Stimulated activated CD8-positive, alpha-beta memory T cell treated with anti-CD3 and anti-CD28 coated beads, Interleukin-15, amount 100 ng/mL, for 1 hour (primary cell): ENCODE measurements at regions not wholly inside any gene's neighbourhood (a gene's known extent, or its start where the extent isn't known, plus 50 kb on each side); places are given as distances from the start of the nearest gene placed in this dataset.

Experiments used
- DNase-seq: peaks from one replicate; pipeline ENCODE4 v3.0.0-alpha.2; 2020; ENCODE audit warnings: low read depth

DNA sequence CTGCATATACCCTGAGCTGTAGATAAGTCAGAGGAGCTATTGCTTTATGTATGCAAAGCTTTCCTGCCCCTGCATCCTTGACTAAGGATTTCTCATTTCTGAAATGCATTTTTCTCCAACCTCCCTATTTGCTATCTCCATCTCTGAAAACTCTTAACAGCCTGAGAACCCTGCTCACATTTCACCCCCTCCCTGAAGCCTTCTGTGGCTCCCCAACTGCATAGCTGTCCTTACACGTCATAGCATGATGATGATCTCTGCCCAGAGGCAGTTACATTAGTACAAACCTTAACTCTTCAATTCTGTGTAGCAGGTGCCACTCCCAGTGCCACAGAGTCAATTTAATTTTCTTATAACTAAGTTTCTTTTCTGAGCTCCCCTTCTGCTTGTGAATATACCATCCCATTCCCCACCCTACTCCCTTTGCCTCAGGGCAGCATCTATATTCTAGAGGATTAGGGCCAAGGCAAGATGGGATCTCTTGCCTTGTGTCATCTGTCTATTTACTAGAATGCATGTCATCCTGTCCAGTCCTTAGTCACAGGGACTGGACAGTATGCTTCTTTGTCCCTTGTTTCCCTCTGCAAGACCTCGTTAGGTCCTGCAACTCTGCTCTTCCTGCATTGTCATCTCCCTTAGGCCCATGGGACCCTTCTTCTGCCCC, 149.7 kb upstream of the SPRY4 start:
- DNase-seq = no peak

DNA sequence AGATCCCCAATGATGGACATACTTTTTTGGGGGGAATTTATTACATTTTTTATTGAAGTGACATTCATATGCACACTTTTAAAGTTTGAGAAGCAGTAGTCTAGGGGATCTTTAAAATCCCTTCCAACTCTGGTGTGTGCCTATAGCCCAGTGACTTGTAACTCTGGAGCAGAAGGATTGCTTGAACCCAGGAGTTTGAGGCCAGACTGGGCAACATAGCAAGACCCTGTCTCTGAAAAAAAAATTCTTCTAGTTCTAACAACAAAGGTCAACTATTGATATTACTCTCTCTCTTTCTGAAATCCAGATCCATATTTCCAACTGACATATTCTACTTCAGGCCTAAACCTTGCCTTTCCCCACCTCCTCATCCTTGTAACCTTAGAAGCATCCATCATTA, 148.2 kb upstream of the SPRY4 start:
- no peak for DNase-seq

DNA sequence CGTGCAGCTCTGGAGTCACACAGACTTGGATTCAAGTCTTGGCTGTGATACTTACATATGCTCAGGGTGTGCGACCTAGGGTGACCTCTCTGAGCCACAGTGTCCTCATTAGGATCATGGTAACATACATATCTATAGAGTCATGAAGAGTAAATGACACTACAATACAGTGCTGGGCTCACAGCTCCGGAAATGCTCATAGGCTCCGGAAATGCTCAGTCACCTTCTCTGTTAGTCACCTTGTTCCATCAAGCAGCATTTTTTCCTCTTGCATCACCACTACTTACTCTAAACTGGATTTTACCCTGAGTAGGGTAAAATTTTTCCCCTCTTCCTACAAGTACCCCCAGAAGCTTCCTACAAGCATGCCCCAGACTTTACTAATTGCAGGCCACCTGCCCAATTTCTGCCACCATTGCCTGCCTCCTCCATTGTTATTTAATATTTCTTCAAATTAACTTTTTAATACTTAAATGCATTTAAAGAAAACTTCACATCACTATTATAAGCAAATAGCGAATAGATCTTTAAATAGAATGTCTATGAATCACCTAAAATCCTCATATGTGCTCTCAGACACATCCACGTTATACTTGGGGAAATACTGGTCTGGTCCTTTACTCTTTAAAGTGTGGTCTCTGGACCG, 147.6 kb upstream of the SPRY4 start:
- DNase-seq = peak; percentile 1

DNA sequence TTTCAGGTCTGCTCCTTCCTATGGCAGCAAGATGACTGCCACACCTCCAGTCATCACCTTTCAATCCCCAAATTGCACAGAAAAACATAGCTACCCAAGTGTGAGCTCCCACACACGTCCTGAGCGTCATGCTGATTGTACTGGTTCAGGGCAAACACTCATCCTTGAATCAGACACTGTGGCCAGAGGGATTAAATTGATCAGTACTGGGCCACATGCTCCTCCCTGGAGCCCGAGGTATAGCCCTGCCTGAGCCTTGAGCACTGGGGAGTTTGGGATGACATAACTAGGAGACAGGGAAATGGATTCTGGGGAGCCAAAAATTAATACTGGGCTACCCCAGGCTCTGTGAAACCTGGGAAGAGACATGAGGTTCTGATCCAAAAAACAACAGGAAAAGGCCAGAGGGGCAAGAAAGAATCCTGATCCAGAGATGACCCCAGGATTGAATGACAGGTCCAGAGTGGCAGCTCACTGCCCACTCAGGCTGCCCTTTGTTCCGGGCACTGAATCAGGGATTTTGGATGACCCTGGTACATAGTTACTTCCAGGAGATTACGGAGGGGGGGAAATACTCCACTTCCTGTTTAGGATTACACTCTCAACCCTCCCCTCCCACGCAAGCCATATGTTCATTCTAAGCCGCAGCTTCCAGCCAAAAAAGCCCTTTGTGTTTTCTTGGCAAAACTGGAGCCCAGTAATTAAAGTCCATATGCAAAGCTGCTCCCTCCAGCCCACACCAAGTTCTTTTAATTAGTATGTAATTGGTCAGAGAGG, 141.6 kb upstream of the SPRY4 start:
- DNase-seq = no peak

DNA sequence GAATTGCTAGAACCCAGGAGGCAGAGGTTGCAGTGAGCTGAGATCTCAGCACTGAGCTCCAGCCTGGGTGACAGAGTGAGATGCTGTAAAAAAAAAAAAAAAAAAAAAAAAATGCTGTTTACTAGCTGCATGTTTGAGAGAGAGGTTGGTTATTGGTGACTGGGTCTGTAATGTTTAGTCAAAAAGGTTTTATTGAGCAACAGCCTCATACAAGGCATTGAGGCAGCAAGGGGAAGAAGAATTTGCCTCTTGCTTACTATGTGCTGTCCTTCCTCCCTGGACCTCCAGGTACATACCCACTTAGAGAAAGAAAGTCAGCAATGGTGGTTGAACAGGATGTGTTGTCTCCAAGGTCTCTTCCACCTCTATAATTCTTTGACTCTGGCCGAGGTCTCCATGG, 140.7 kb upstream of the SPRY4 start:
- no peak for DNase-seq

DNA sequence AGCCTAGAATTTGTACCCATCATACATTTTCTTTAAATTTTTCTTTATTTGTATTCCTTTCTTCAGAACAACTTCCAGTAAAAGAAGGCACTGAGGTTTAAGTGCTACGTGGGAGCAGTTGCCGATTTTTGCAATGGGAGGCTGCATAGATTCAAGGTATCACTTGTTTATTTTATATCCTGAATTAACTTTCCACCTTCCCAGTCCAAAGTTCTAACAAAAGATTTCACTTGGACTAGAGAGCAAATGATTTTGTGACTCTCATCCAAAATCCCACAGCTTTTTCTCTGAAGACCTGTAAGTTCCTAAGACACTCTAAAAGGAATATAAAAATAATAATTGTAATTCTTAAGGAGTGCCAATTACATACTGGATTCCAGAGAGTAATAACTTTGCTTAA, 139.1 kb upstream of the SPRY4 start:
- no peak for DNase-seq

DNA sequence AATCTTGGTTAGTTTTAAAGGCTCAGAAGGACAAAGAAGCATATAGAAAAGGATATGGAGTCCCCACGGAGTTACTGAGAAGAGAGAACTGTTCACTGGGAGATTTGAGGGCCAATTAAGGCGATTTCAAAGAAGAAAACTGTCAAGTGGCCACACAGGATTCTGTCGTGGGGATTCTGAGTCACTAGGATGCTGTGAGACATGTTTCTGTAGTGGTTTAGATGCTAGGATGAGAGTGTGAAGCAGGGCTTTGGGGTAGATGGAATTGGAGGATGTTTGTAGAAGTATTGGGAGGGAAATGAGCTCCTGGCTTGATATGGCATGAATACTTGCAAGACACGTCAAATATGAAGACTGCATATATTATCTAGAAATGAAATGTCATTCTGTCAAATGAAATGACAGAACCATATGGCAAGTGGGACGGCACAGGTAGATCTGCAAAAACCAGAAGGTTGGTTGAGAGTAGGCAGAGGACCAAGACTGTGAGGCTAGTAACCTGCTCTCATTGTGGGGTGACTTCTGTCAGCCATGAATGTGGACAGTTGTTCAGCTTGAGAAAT, 136.3 kb upstream of the SPRY4 start:
- no peak for DNase-seq

DNA sequence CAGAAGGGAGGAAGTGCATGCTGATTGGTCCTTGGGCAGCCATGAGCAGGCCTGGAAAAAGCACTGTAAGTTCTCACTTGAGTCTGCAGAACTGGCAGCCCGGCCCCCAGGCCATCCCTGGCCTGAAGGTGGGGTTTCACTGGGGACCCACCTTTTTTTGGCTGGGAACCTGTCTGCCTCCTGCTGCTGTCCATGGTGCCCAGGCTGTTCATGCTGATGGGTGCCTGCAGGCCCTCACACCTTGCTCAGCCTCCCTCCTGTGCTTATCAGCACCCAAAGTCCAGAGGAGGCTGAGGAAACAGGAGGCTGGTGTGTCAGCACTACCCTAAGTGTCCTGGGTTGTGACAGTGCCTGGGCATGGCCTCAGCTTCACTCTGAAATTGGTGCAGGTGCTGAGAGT, 134.4 kb upstream of the SPRY4 start:
- DNase-seq = no peak

DNA sequence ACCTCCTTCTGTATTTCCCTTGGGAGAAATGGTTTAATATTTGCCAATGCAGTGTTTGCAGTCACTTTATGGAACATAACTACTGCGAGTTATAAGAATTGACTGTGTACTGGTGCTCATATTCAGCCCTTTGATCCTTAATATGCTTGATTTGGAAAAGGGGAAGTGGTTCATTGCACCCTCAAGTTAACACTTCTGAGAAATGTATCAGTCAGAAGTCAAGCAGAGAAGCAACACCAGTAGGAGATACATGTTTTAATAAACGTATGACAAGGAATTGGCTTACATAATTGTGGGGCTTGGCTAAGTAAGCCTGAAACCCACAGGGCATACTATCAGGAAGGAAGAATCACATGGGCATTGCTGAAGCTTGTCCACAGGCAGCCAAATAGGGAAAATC, 131.0 kb upstream of the SPRY4 start:
- no peak for DNase-seq

DNA sequence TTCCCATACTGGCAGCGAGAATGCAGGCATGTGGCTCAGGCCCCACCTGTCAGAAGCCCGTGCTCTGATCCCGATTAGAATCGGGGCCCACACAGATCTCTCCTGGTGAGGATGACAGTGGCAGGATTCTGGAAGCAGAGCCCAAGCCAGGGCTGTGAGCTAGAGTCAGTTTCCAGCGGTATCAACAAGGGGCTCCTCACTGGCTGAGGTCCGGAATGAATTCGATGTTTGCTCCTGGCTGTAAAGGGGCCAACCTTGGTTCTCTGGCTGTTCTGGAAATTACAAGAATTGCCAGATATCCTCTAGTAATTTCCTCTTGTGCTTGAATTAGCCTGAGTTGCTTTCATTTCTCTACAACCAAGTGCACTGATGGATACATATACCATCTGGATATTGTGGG, 129.1 kb upstream of the SPRY4 start:
- no peak for DNase-seq

DNA sequence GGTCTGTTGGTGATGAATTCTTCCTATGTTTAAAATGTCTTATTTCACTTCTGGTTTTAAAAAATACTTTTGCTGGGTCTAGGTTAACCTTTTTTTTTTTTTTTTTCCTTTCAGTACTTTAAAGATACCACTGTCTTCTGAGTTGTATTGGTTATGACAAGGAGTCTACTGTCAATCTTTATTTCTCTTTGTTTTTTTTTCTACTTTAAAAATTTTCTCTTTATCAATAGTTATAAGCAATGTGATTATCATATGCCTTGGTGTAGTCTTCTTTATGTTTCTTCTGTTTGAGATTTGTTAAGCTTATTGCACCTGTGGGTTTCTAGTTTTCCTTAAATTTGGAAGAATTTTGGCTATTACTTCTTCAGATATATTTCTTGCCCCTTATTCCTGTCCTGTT, 125.6 kb upstream of the SPRY4 start:
- no peak for DNase-seq

DNA sequence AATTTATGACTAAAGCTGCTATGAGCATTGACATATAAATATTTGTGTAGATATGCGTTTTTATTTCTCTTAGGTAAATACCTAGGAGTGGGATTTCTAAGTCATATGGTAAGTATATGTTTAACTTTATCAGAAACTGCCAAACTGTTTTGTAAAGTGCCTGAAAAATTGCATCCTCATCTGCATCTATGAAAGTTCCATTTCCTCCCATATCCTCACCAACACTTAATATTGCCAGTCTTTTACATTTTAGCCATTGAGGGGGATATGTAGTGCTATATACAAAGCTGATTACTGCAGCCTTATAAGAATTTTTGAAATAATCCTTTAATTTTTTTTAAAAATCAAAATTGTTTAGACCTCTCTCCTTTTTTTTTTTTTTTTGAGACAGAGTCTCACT, 123.1 kb upstream of the SPRY4 start:
- no peak for DNase-seq

DNA sequence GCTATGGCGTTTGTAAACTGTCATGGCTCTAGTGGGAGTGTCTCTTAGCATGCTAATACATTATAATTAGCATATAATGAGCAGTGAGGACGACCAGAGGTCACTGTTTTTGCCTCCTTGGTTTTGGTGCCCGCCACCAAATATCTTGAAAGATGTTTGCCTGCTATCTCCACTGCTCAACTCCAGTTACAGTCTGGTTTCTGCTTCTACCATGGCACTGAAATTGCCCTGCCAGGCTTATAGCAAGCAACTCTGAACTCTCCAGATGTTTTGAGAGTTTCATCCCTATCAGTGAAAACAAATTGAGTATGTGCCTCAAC, 122.1 kb upstream of the SPRY4 start:
- no peak for DNase-seq

DNA sequence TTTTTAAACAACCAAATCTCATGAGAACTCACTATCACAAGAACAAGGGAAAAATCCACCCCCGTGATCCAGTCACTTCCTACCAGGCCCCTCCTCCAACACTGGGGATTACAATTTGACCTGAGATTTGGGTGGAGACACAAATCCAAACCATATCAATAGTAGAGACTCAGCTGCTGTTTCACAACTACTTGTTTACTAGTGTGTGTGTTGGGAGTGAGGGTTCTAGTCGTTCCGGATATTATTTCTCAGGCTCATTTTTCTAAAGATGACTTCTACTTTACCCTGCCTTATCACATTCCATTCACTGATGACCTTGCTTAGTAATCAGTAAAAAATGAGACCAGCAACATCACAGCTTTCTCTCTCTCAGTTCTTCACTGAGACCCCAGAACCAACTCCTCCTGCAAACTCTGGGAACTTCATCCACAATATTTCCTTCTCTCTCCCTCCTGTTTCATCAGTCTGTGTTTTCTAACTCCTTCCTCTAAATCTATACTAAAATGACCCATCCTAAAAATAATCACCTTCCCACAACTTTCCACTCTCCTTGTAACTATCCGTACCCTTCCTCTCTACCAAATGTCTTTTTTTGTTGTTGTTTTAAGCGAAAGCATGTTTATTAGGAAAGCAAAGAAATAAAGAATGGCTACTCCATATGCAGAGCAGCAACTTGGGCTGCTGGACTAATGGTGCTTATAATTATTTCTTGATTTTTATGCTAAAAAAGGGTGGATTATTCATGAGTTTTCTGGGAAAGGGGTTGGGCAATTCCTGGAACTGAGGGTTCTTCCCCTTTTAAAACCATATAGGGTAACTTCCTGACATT, 121.5 kb upstream of the SPRY4 start:
- DNase-seq = no peak

DNA sequence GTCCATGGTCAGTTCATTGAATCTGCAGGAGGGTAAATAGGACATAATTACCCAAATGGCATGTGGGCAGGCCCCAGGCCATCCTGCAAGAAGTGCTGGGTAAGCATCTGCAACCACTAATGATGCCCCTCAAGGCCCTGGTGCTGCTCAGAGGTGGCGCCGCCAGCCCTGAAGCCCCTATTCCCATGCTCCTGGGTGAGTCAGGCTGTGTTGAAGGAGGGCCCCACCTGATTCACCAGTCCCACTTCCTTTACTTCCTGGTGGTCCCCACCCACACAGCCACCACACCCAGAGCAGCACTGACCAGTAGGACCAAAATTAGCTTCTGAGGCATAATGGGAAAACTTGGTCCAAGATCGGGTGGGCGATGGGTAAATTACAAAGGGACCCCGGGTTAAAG, 120.4 kb upstream of the SPRY4 start:
- DNase-seq = no peak

DNA sequence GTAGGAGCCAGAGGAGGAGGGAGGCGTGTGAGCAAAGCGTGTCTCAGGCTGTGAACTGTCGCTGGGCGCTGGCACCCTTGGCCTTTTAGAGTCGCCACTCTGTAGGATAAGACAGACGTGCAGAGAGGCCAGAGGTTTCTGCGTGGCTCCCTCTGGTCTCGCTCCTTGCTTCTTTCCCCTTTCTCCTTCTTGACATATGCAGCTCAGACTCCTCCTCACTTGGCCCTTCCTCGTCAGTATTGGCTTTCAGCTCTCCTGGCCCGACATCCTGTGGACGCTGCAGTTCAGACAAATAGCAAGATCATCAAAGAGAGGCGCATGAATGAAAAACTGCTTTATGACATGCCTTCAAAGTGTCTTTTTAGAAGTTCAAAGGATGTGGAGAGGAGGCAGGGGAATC, 116.8 kb upstream of the SPRY4 start:
- no peak for DNase-seq

DNA sequence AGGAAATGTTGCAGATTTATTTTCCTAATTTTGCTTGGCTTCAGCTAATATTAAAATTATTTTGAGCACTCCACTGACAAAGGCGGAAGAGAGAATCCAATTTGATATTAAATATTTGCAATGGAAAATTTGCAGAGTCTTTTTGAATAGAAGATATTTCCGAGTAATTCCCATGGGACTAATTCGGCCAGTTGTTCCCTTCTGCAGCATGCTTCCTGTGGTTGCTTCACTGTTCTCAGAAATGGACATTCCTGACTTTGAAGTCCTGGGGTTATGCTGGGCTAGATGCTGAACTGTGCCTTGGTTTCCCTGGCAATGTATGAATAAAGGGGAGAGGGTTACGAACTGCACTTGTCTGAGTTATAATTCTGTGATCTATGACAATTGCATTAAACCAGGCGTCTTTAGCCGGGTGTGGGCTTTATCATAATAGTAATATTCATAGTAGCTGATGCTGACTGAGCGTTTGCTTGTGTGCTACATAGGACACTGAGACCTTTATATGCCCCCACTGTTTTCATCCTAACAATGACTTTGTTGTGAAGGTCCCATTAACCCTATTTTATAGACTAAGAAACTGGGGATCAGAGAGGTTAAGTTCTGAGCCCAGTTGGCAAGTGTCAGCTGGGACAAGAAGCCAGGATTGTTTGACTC, 114.5 kb upstream of the SPRY4 start:
- DNase-seq = no peak

DNA sequence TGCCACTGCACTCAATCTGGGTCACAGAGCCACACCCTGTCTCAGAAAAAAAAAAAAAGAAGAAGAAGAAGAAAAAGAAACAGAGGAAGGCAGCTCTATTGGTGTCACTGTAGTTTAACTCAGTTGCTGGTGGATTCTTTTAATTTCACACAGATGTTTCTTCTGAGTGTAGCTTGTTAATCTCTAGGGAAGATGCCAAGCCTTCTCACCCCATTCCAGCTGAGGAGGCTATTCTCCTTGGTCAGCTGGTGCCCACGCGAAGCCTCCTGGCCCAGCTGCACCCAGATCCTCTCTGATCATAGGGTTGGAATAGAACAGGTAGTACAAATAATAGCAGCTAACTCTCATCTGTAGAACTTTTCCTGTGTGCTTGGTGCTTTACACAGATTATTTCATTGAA, 113.8 kb upstream of the SPRY4 start:
- DNase-seq = no peak

DNA sequence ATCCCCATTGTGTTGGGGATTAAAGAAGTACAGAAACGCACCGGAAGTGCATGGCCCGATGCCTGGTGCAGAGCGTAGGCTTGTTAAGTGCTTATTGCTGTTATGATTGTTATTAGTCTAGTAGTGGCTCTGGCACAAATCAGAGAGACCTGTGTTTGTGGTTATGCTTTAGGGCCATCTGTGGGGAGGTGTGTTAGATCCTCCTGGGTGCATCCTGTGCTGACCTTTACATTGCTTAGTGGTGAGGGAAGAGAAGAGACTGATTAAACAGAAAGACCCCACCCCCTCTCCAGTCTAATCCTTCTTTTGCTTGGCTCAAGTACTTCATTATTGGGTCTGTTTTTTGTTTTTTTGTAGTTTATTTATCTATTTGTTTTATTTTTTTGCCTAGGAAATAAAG, 112.7 kb upstream of the SPRY4 start:
- no peak for DNase-seq

DNA sequence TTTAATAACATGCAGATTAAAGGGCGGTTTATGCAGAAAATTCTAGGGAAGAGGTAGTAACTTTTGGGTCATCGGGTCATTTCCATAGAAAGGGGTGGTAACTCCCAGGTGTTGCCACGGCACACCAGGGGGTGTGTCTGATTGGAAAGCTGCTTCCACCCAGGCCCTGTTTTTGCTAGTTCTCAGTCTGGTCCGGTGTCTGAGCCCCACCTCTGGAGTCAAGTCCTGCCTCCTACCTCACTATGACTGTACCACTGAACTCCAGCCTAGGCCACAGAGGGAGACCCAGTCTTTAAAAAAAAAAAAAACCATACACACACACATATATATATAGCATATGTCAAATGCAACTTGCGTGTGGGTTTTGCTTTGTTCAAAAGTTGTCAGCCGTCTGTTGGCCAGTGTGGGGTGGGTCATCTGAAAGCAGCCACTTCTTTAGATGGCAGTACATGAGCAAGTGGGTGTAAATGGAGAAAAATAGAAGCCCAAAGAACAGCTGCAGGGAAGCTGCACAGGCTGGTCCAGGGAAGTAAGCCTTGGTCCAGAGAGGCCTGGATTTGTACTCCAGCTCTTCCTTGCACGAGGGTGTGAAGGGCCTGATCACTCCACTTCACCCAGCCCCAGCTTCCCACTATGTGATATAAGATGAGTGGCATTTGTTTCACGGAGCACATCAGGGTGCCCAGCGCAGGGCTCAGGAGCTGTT, 110.7 kb upstream of the SPRY4 start:
- DNase-seq = no peak

DNA sequence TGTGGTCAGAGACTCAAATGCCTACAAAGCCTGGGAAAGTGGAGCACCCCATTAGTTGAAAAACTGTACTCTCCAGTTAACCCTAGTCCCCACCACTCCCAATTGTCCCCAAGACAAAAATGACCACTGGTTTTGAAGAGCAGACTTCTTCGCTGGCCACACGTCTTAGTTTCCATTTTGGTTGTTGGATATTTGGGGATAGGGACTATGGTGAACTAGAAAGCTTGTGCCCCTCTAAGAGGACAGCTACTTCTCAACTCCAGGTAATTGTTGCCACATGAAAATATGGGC, 109.4 kb upstream of the SPRY4 start:
- DNase-seq = no peak
